A549 (cell line): ENCODE measurements at regions not wholly inside any gene's neighbourhood (a gene's known extent, or its start where the extent isn't known, plus 50 kb on each side); places are given as distances from the start of the nearest gene placed in this dataset.

Experiments used
- CEBPB ChIP-seq, 2 experiments: fragments of >200 bp in 1 of 2; sonication (Bioruptor Twin) in 1 of 2; formaldehyde crosslinking in 1 of 2; IDR thresholded peaks; 2 replicates each; pipeline ENCODE4 v1.6.1; 2012 to 2016
- ESRRA ChIP-seq: fragments of 150-350 bp; IDR thresholded peaks from 2 replicates; pipeline ENCODE4 v1.6.1; 2014; ENCODE audit warnings: mild to moderate bottlenecking, low read length, borderline replicate concordance
- NPAS2 ChIP-seq: fragments of 250-450 bp; sonication (Bioruptor Pico); IDR thresholded peaks from 2 replicates; pipeline ENCODE4 v1.8.0; 2022; ENCODE audit warnings: mild to moderate bottlenecking, moderate library complexity, borderline replicate concordance
- TF ChIP-seq, protein P1 (sequence below): fragments of >200 bp; sonication (Bioruptor Twin); formaldehyde crosslinking; IDR thresholded peaks from 3 replicates; pipeline ENCODE4 v1.5.1; 2016

DNA sequence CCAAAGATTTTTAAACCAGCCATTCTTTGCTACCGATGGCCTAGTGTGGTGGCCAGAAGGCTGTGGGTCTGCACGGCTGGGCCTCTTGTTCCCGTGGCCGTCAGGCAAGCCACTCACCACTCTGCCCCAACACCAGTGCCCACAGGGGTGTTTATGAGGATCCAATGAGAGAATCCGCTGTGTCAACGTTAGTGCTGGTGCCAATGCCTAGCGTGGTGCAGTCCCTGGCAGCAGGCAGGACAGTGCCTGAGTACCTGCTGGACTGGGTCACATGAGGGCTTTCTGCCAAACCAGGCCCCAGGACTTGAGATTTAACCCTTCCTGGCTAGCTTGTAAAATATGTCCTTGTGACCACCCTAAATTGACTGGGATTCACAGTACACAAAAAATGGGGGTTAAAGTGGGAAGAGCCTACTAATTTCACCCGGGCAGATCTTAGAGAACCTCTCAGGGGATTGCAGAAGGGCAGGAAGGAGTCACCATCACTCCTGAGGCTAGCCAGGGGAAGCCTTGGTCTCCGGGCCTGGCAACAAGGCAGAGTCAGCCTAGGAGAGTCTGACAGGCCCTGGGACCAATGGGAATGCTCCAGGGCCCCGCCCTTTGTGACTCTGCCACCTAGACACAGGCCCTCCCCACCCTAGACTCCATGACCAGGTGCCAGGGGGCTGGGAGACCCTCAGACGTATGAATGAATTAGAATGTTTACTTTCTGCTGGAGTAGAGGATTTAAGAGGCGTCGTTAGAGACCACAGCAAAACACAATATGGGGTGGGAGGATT is 63.2 kb upstream of the FSTL4 start:
- TF ChIP-seq NPAS2 (CRISPR knock-in tag) (no peak), ESRRA (no peak), CEBPB (IDR thresholded peaks at IDR 0.05) (no peak)
- TF ChIP-seq, protein P1, sequence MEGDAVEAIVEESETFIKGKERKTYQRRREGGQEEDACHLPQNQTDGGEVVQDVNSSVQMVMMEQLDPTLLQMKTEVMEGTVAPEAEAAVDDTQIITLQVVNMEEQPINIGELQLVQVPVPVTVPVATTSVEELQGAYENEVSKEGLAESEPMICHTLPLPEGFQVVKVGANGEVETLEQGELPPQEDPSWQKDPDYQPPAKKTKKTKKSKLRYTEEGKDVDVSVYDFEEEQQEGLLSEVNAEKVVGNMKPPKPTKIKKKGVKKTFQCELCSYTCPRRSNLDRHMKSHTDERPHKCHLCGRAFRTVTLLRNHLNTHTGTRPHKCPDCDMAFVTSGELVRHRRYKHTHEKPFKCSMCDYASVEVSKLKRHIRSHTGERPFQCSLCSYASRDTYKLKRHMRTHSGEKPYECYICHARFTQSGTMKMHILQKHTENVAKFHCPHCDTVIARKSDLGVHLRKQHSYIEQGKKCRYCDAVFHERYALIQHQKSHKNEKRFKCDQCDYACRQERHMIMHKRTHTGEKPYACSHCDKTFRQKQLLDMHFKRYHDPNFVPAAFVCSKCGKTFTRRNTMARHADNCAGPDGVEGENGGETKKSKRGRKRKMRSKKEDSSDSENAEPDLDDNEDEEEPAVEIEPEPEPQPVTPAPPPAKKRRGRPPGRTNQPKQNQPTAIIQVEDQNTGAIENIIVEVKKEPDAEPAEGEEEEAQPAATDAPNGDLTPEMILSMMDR: no peak
